ENCODE measurements at regions not wholly inside any gene's neighbourhood (a gene's known extent, or its start where the extent isn't known, plus 50 kb on each side); places are given as distances from the start of the nearest gene placed in this dataset.

- Mint-ChIP-seq H3K27me3 (peaks cover 3% of the 10 kb centered on the region), H3K36me3 (no peaks in the 10 kb centered on the region), H3K4me1 (ENCODE audit: unreplicated experiment) (peaks cover 8% of the 10 kb centered on the region), H3K4me3 (no peak overlapping the region), H3K9me3 (no peaks in the 10 kb centered on the region), H3K27ac (no peak overlapping the region)
- no peak for TF ChIP-seq CTCF (conservative IDR thresholded peaks at IDR 0.05)
- DNase-seq (ENCODE audit: extremely low spot score, unreplicated experiment) = no peak
These were observed 149.4 kb downstream of the NXPE2 start for GRCh38 chr11:114827736-114828135.

GRCh38 chr11:114832532-114833125, 154.3 kb downstream of the NXPE2 start:
- no peak for TF ChIP-seq CTCF (conservative IDR thresholded peaks at IDR 0.05)
- no peaks in the 10 kb centered on the region for H3K27me3 Mint-ChIP-seq
- no peak overlapping the region for H3K4me3 Mint-ChIP-seq
- no peak overlapping the region for H3K27ac Mint-ChIP-seq
- no peaks in the 10 kb centered on the region for H3K36me3 Mint-ChIP-seq
- no peak for DNase-seq (ENCODE audit: extremely low spot score, unreplicated experiment)
- H3K9me3 Mint-ChIP-seq = no peaks in the 10 kb centered on the region
- no peaks in the 10 kb centered on the region for H3K4me1 Mint-ChIP-seq (ENCODE audit: unreplicated experiment)

- DNase-seq (ENCODE audit: extremely low spot score, unreplicated experiment) = no peak
- Mint-ChIP-seq H3K27me3 (no peaks in the 10 kb centered on the region), H3K36me3 (no peaks in the 10 kb centered on the region), H3K4me1 (ENCODE audit: unreplicated experiment) (no peaks in the 10 kb centered on the region), H3K27ac (no peak overlapping the region), H3K9me3 (no peaks in the 10 kb centered on the region), H3K4me3 (no peak overlapping the region)
- no peak for TF ChIP-seq CTCF (conservative IDR thresholded peaks at IDR 0.05)
These were observed 157.8 kb downstream of the NXPE2 start for GRCh38 chr11:114836161-114836560.

- H3K27ac Mint-ChIP-seq = no peak overlapping the region
- H3K4me1 Mint-ChIP-seq (ENCODE audit: unreplicated experiment) = peaks cover 14% of the 10 kb centered on the region
- no peak for TF ChIP-seq CTCF (conservative IDR thresholded peaks at IDR 0.05)
- DNase-seq (ENCODE audit: extremely low spot score, unreplicated experiment) = no peak
- no peaks in the 10 kb centered on the region for H3K36me3 Mint-ChIP-seq
- no peaks in the 10 kb centered on the region for H3K9me3 Mint-ChIP-seq
- H3K27me3 Mint-ChIP-seq = peaks cover 34% of the 10 kb centered on the region
- H3K4me3 Mint-ChIP-seq = no peak overlapping the region
These were observed 166.6 kb downstream of the NXPE2 start for GRCh38 chr11:114844896-114845295.

- no peaks in the 10 kb centered on the region for H3K36me3 Mint-ChIP-seq
These were observed 167.6 kb downstream of the NXPE2 start for GRCh38 chr11:114845766-114846415.

More at GRCh38 chr11:114845766-114846415, 167.6 kb downstream of the NXPE2 start:
- Mint-ChIP-seq H3K4me3 (no peak overlapping the region), H3K27me3 (peaks cover 34% of the 10 kb centered on the region), H3K27ac (no peak overlapping the region), H3K4me1 (ENCODE audit: unreplicated experiment) (peaks cover 14% of the 10 kb centered on the region), H3K9me3 (no peaks in the 10 kb centered on the region)
- TF ChIP-seq CTCF (conservative IDR thresholded peaks at IDR 0.05) = no peak
- no peak for DNase-seq (ENCODE audit: extremely low spot score, unreplicated experiment)
